BE2C (cell line): ENCODE measurements at regions not wholly inside any gene's neighbourhood (a gene's known extent, or its start where the extent isn't known, plus 50 kb on each side); places are given as distances from the start of the nearest gene placed in this dataset.
"Not testable (repeated sequence)": the region's sequence is repeated elsewhere in the genome, so short reads cannot be mapped to it uniquely, and the experiment has no call there.

Source experiments
- DNase-seq: peaks from one replicate; pipeline ENCODE4 v3.0.0-alpha.2; 2020
- H3K27me3 ChIP-seq: fragments of 250-450 bp; sonication (Bioruptor Pico); 2 replicates; pipeline ENCODE4 v1.5.1; 2020; ENCODE audit warnings: mild to moderate bottlenecking
- H3K36me3 ChIP-seq: fragments of 250-450 bp; sonication (Bioruptor Pico); 2 replicates; pipeline ENCODE4 v1.5.1; 2020; ENCODE audit warnings: mild to moderate bottlenecking
- H3K4me1 ChIP-seq: fragments of 250-450 bp; sonication (Bioruptor Pico); 2 replicates; pipeline ENCODE4 v1.5.1; 2020
- H3K4me3 ChIP-seq: 2 replicates; pipeline ENCODE4 v1.5.1; 2011; ENCODE audit warnings: low read depth, low read length
- H3K9me3 ChIP-seq: fragments of 250-450 bp; sonication (Bioruptor Pico); 2 replicates; pipeline ENCODE4 v1.5.1; 2020
- TF ChIP-seq, protein P1 (sequence below): IDR thresholded peaks from 2 replicates; pipeline ENCODE4 v1.5.1; 2012; ENCODE audit warnings: mild to moderate bottlenecking, low read depth, low read length

DNA sequence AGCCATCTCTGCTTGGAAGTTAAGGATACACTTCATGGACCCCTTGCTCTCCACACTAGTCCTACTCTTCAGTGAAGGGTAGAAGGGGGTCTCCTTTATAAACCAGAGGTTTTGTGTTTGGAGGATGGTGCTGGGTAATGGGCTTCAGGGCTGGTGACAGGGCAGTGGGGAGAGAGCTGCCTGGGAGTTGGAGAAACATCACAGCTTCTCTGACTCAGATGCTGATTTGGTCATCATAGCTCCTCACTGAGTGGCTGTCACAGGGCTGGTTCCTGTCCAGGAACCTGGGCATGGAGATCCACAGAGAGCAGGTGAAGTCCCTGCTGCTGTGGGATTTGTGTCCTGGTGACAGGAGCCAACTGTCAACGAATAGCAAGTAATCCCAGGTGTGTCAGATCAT is 333.9 kb upstream of the ATP10A start:
- DNase-seq = no peak
- TF ChIP-seq, protein P1, sequence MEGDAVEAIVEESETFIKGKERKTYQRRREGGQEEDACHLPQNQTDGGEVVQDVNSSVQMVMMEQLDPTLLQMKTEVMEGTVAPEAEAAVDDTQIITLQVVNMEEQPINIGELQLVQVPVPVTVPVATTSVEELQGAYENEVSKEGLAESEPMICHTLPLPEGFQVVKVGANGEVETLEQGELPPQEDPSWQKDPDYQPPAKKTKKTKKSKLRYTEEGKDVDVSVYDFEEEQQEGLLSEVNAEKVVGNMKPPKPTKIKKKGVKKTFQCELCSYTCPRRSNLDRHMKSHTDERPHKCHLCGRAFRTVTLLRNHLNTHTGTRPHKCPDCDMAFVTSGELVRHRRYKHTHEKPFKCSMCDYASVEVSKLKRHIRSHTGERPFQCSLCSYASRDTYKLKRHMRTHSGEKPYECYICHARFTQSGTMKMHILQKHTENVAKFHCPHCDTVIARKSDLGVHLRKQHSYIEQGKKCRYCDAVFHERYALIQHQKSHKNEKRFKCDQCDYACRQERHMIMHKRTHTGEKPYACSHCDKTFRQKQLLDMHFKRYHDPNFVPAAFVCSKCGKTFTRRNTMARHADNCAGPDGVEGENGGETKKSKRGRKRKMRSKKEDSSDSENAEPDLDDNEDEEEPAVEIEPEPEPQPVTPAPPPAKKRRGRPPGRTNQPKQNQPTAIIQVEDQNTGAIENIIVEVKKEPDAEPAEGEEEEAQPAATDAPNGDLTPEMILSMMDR = no peak
- no peaks in the 10 kb centered on the region for H3K36me3 ChIP-seq

DNA sequence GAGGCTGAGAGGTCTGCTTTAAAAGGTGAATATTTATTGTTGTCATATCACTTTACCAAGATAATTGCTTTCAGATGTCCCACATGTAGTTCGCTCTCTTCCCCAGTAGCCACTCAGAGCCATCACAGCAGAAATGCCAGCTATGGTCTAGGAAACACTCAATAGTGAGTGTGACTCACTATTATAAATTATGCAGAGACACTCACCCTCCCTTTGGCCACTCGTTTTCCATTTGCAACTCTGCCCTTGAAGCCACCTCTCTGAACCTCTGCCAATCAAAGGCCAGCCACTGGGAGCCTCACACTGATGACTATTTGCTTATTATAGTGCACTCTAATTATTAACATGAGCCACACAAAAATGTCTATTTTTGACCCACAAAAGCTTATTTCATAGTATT is 328.1 kb upstream of the ATP10A start:
- Histone ChIP-seq H3K4me3 (no peak overlapping the region), H3K36me3 (no peaks in the 10 kb centered on the region), H3K27me3 (no peaks in the 10 kb centered on the region), H3K4me1 (no peaks in the 10 kb centered on the region), H3K9me3 (no peaks in the 10 kb centered on the region)
- DNase-seq = no peak
- TF ChIP-seq, protein P1 = no peak

More for the DNA sequence above, 333.9 kb upstream of the ATP10A start:
- H3K27me3 ChIP-seq = no peaks in the 10 kb centered on the region
- H3K9me3 ChIP-seq = no peaks in the 10 kb centered on the region
- no peaks in the 10 kb centered on the region for H3K4me1 ChIP-seq
- no peak overlapping the region for H3K4me3 ChIP-seq

DNA sequence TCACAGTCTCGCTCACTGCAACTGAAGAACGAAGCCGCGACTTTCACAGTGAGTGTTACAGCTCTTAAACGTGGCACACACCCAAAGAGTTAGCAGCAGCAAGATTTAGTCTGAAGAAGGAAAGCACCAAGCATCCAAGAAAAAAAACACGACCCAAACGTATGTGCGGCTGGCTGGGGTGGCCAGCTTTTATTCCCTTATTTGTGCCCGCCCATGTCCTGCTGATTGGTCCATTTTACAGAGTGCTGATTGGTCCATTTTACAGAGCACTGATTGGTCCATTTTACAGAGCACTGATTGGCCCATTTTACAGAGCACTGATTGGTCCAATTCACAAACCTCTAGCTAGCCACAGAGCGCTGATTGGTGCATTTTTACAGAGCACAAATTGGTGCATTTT is 323.0 kb upstream of the ATP10A start:
- DNase-seq, H3K27me3 ChIP-seq, H3K4me1 ChIP-seq, H3K4me3 ChIP-seq, H3K9me3 ChIP-seq, H3K36me3 ChIP-seq: not testable (repeated sequence)

DNA sequence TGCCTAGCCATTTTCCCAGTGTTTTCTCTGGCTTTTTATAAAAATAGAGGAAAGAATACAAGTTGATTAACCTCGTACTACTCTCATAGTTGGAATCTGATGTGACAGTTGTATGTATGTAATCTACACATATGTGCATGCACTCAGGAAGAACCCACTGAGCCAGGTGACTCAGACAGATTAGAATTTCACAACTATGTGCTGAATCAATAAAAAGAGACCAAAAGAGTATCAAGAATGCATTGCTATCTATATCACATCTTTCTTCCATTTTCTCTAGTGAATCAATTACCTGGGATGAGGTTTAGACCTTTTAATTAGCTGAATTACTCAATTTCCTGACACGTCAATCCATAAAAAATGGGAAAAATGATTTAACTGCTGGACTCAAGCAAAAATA is 319.3 kb upstream of the ATP10A start:
- Histone ChIP-seq H3K36me3 (no peaks in the 10 kb centered on the region), H3K4me3 (no peak overlapping the region), H3K4me1 (no peaks in the 10 kb centered on the region), H3K27me3 (no peaks in the 10 kb centered on the region), H3K9me3 (no peaks in the 10 kb centered on the region)
- TF ChIP-seq, protein P1 = no peak
- DNase-seq = no peak

DNA sequence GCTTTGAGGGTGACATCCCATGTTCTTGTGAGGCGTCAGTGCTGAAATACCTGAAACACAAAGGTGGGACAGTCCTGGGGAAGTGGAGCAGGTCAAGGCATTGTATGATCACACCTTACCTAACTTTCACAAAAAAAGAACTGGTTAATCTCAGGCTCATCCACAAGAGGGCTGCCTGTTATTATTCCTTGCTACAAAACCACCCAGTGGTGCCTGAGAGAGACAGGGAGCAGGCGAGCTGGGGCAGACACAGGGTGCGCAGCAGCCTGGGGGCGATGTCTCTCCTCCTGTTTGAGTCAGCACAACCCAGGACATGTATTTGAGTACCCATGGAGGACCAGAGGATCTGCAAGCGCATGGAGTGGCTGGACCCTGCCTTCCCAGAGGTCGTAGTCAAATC is 316.8 kb upstream of the ATP10A start:
- H3K4me3 ChIP-seq = no peak overlapping the region
- TF ChIP-seq, protein P1 = no peak
- no peak for DNase-seq

DNA sequence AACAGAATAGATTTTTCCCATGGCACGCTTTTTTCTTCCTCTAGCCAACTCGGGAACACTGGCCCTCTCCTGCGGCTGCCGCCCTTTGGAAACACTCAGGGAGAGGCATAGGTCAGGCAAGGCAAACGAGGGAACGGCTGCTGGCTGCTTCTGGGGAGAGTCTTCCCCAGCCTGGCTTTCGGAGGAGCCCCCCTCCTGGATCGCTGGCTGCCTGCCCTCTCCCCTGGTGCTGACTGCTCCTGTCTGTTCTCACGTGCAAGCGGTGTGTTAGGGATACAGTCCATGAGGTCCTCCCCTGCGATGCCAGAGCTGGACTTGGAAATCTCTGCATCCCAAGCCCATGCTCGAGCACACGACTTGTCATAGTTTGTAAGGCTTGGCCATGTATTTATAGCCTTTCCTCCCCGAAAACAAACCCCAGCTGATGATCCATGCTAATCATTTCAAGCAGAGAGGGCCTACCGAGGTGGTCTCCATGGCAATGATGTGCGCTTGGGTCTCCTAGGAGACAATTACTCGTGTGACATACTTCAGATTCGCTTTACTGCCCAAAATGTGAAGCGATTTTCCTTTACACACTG is 315.6 kb upstream of the ATP10A start:
- H3K4me1 ChIP-seq = no peaks in the 10 kb centered on the region
- DNase-seq = no peak
- TF ChIP-seq, protein P1 = no peak

More for the DNA sequence above, 316.8 kb upstream of the ATP10A start:
- no peaks in the 10 kb centered on the region for H3K36me3 ChIP-seq
- no peaks in the 10 kb centered on the region for H3K4me1 ChIP-seq
- no peaks in the 10 kb centered on the region for H3K27me3 ChIP-seq
- no peaks in the 10 kb centered on the region for H3K9me3 ChIP-seq

DNA sequence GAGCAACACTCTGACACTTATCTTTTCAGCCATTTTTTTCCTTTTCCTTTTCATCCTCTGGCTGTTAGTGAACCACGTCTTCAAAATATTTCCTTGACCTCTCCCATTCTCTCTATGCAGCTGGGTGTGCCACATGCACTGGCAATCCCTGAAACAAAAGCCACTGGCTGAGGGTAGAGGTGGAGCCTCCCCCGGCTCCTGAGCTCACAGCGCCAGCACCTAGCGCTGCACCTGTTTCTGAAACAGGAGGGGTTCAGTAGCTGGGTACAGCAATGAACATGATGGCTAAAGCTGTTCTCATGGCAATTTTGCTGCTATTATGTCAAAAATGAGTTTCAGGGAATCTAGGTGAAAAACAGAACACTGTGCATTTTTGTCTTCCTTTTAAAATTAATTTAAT is 314.7 kb upstream of the ATP10A start:
- Histone ChIP-seq H3K36me3 (no peaks in the 10 kb centered on the region), H3K27me3 (no peaks in the 10 kb centered on the region), H3K4me1 (no peaks in the 10 kb centered on the region), H3K4me3 (no peak overlapping the region), H3K9me3 (no peaks in the 10 kb centered on the region)
- no peak for DNase-seq
- TF ChIP-seq, protein P1 = no peak

More for the DNA sequence above, 315.6 kb upstream of the ATP10A start:
- no peaks in the 10 kb centered on the region for H3K27me3 ChIP-seq
- H3K36me3 ChIP-seq = no peaks in the 10 kb centered on the region
- no peaks in the 10 kb centered on the region for H3K9me3 ChIP-seq
- H3K4me3 ChIP-seq = no peak overlapping the region
